ENCODE measurements at regions not wholly inside any gene's neighbourhood (a gene's known extent, or its start where the extent isn't known, plus 50 kb on each side); places are given as distances from the start of the nearest gene placed in this dataset.

- H3K27ac ChIP-seq, result no peak overlapping the region
- TF ChIP-seq CTCF (IDR thresholded peaks at IDR 0.05) (no peak), ZFX (IDR thresholded peaks at IDR 0.05; ENCODE audit: borderline replicate concordance) (no peak)
Observed at GRCh38 chr21:39033878-39034589, 149.2 kb downstream of the PSMG1 start.

GRCh38 chr21:39029900-39030884, 153.1 kb downstream of the PSMG1 start:
- no peak overlapping the region for H3K27ac ChIP-seq

GRCh38 chr21:39029086-39029755, 154.0 kb downstream of the PSMG1 start:
- TF ChIP-seq CTCF (IDR thresholded peaks at IDR 0.05), result no peak
- TF ChIP-seq ZFX (IDR thresholded peaks at IDR 0.05; ENCODE audit: borderline replicate concordance), result no peak
- H3K27ac ChIP-seq, result no peak overlapping the region

More at GRCh38 chr21:39029900-39030884, 153.1 kb downstream of the PSMG1 start:
- TF ChIP-seq CTCF (IDR thresholded peaks at IDR 0.05) (no peak), ZFX (IDR thresholded peaks at IDR 0.05; ENCODE audit: borderline replicate concordance) (no peak)

- no peak overlapping the region for H3K27ac ChIP-seq
- TF ChIP-seq ZFX (IDR thresholded peaks at IDR 0.05; ENCODE audit: borderline replicate concordance) (no peak), CTCF (IDR thresholded peaks at IDR 0.05) (no peak)
Observed at GRCh38 chr21:39025198-39025597, 158.1 kb downstream of the PSMG1 start.

- TF ChIP-seq CTCF (IDR thresholded peaks at IDR 0.05), result no peak
- TF ChIP-seq ZFX (IDR thresholded peaks at IDR 0.05; ENCODE audit: borderline replicate concordance), result no peak
- no peak overlapping the region for H3K27ac ChIP-seq
Observed at GRCh38 chr21:39024538-39024937, 158.7 kb downstream of the PSMG1 start.

- TF ChIP-seq ZFX (IDR thresholded peaks at IDR 0.05; ENCODE audit: borderline replicate concordance) (no peak), CTCF (IDR thresholded peaks at IDR 0.05) (no peak)
Observed at GRCh38 chr21:39022863-39023693, 160.2 kb downstream of the PSMG1 start.

More at GRCh38 chr21:39022863-39023693, 160.2 kb downstream of the PSMG1 start:
- H3K27ac ChIP-seq, result no peak overlapping the region

All from 22Rv1 (cell line).